Vagina (tissue), 2 donors: ENCODE measurements at regions not wholly inside any gene's neighbourhood (a gene's known extent, or its start where the extent isn't known, plus 50 kb on each side); places are given as distances from the start of the nearest gene placed in this dataset.

Experiments used
- DNase-seq, 2 donors: peaks; one replicate each; pipeline ENCODE4 v3.0.0-alpha.2; 2017; ENCODE audit errors: extremely low spot score in 2 of 2
- H3K27ac ChIP-seq: fragments of 200-600 bp; sonication (generic); one replicate; pipeline ENCODE4 v1.5.1; 2019
- H3K27me3 ChIP-seq: fragments of 200-600 bp; sonication (generic); one replicate; pipeline ENCODE4 v1.5.1; 2019
- H3K36me3 ChIP-seq, 2 donors: fragments of 200-600 bp; sonication (generic); one replicate each; pipeline ENCODE4 v1.5.1; 2017 to 2019
- H3K4me1 ChIP-seq: fragments of 200-600 bp; sonication (generic); one replicate; pipeline ENCODE4 v1.5.1; 2019
- H3K4me3 ChIP-seq, 2 donors: fragments of 200-600 bp; sonication (generic); 1 replicate in 1 of 2; 2 replicates in 1 of 2; pipeline ENCODE4 v1.5.1; 2016 to 2019
- H3K9me3 ChIP-seq: fragments of 200-600 bp; sonication (generic); one replicate; pipeline ENCODE4 v1.5.1; 2019
- CTCF ChIP-seq, 3 experiments: fragments of 450-650 bp in 2 of 3; fragments of 200-600 bp in 1 of 3; sonication (generic) in 1 of 3; IDR thresholded peaks; one replicate each; pipeline ENCODE4 v1.5.1; 2017 to 2019; ENCODE audit warnings: antibody characterized with exemption in 3 of 3, mild to moderate bottlenecking in 2 of 3, moderate library complexity in 2 of 3
- POLR2A ChIP-seq, 2 donors: fragments of 450-650 bp; IDR thresholded peaks; one replicate each; pipeline ENCODE4 v1.6.1; 2017; ENCODE audit warnings: antibody characterized with exemption in 2 of 2, mild to moderate bottlenecking in 2 of 2, moderate library complexity in 2 of 2
- POLR2AphosphoS5 ChIP-seq, 2 donors: sonication (generic); formaldehyde crosslinking; IDR thresholded peaks; one replicate each; pipeline ENCODE4 v1.9.0; 2017; ENCODE audit warnings: antibody characterized with exemption in 2 of 2, mild to moderate bottlenecking in 2 of 2, low read depth in 1 of 2; ENCODE audit not compliant: insufficient read depth in 1 of 2
- intact Hi-C: fragments of 100-400 bp; cut with DNase I; formaldehyde crosslinking; loops from one replicate; pipeline ENCODE4 v1.15.1; 2023

GRCh38 chr3:18097473-18097872 lies 327.7 kb downstream of the SATB1 start:
- Histone ChIP-seq H3K4me3 (no peak overlapping the region), H3K27me3 (no peaks in the 10 kb centered on the region), H3K4me1 (no peaks in the 10 kb centered on the region), H3K9me3 (no peaks in the 10 kb centered on the region), H3K27ac (no peak overlapping the region), H3K36me3 (no peaks in the 10 kb centered on the region)
- no peak for DNase-seq
- no peak for TF ChIP-seq CTCF (IDR thresholded peaks at IDR 0.05)
- TF ChIP-seq POLR2A (IDR thresholded peaks at IDR 0.05), result no peak
- no peak for TF ChIP-seq POLR2AphosphoS5 (IDR thresholded peaks at IDR 0.05; ENCODE audit: insufficient read depth in 1 of 2, low read depth in 1 of 2)
- intact Hi-C loops, result loop anchor here (5.0 kb wide), 1 partner anchor 100 kb away; no protein-coding TSS in a partner anchor

- no peak overlapping the region for H3K27ac ChIP-seq
- no peak overlapping the region for H3K4me3 ChIP-seq
- intact Hi-C loops, result no loop called here
- H3K4me1 ChIP-seq, result no peaks in the 10 kb centered on the region
- no peaks in the 10 kb centered on the region for H3K9me3 ChIP-seq
- no peak for DNase-seq
- H3K36me3 ChIP-seq, result no peaks in the 10 kb centered on the region
- no peaks in the 10 kb centered on the region for H3K27me3 ChIP-seq
- TF ChIP-seq POLR2AphosphoS5 (IDR thresholded peaks at IDR 0.05; ENCODE audit: insufficient read depth in 1 of 2, low read depth in 1 of 2) (no peak), POLR2A (IDR thresholded peaks at IDR 0.05) (no peak), CTCF (IDR thresholded peaks at IDR 0.05) (no peak)
Measured at GRCh38 chr3:18092726-18093125, 332.4 kb downstream of the SATB1 start.

GRCh38 chr3:18090377-18090776 lies 334.8 kb downstream of the SATB1 start:
- H3K27me3 ChIP-seq, result no peaks in the 10 kb centered on the region
- H3K4me3 ChIP-seq, result no peak overlapping the region
- no peak overlapping the region for H3K27ac ChIP-seq
- H3K4me1 ChIP-seq, result no peaks in the 10 kb centered on the region
- TF ChIP-seq POLR2AphosphoS5 (IDR thresholded peaks at IDR 0.05; ENCODE audit: insufficient read depth in 1 of 2, low read depth in 1 of 2), result no peak
- no peak for TF ChIP-seq CTCF (IDR thresholded peaks at IDR 0.05)
- no peak for TF ChIP-seq POLR2A (IDR thresholded peaks at IDR 0.05)
- no peaks in the 10 kb centered on the region for H3K36me3 ChIP-seq
- no peak for DNase-seq
- H3K9me3 ChIP-seq, result no peaks in the 10 kb centered on the region
- intact Hi-C loops, result no loop called here

GRCh38 chr3:18087988-18088387 lies 337.2 kb downstream of the SATB1 start:
- H3K27ac ChIP-seq, result no peak overlapping the region
- DNase-seq, result no peak
- H3K9me3 ChIP-seq, result no peaks in the 10 kb centered on the region
- H3K36me3 ChIP-seq, result no peaks in the 10 kb centered on the region
- H3K4me1 ChIP-seq, result no peaks in the 10 kb centered on the region
- H3K4me3 ChIP-seq, result no peak overlapping the region
- intact Hi-C loops, result no loop called here
- no peaks in the 10 kb centered on the region for H3K27me3 ChIP-seq
- TF ChIP-seq POLR2AphosphoS5 (IDR thresholded peaks at IDR 0.05; ENCODE audit: insufficient read depth in 1 of 2, low read depth in 1 of 2) (no peak), CTCF (IDR thresholded peaks at IDR 0.05) (no peak), POLR2A (IDR thresholded peaks at IDR 0.05) (no peak)

- no peaks in the 10 kb centered on the region for H3K36me3 ChIP-seq
- H3K4me3 ChIP-seq, result no peak overlapping the region
- H3K27ac ChIP-seq, result no peak overlapping the region
- no peaks in the 10 kb centered on the region for H3K4me1 ChIP-seq
- no peak for DNase-seq
- TF ChIP-seq POLR2A (IDR thresholded peaks at IDR 0.05) (no peak), CTCF (IDR thresholded peaks at IDR 0.05) (no peak), POLR2AphosphoS5 (IDR thresholded peaks at IDR 0.05; ENCODE audit: insufficient read depth in 1 of 2, low read depth in 1 of 2) (no peak)
- no peaks in the 10 kb centered on the region for H3K9me3 ChIP-seq
- no peaks in the 10 kb centered on the region for H3K27me3 ChIP-seq
- intact Hi-C loops, result no loop called here
Measured at GRCh38 chr3:18086760-18087159, 338.4 kb downstream of the SATB1 start.
